Peyer's patch (tissue), 4 donors: ENCODE measurements at regions not wholly inside any gene's neighbourhood (a gene's known extent, or its start where the extent isn't known, plus 50 kb on each side); places are given as distances from the start of the nearest gene placed in this dataset.
"Not testable (repeated sequence)": the region's sequence is repeated elsewhere in the genome, so short reads cannot be mapped to it uniquely, and the experiment has no call there.

Experiments used
- DNase-seq, 3 donors: peaks; one replicate each; pipeline ENCODE4 v3.0.0-alpha.2; 2017 to 2019
- H3K27ac ChIP-seq, 4 donors: fragments of 200-600 bp; sonication (generic); one replicate each; pipeline ENCODE4 v1.5.1; 2016 to 2019
- H3K27me3 ChIP-seq, 2 donors: fragments of 200-600 bp; sonication (generic); one replicate each; pipeline ENCODE4 v1.5.1; 2019
- H3K36me3 ChIP-seq, 3 donors: fragments of 200-600 bp; sonication (generic); one replicate each; pipeline ENCODE4 v1.5.1; 2016 to 2019
- H3K4me1 ChIP-seq, 4 donors: fragments of 200-600 bp; sonication (generic); one replicate each; pipeline ENCODE4 v1.5.1; 2016 to 2019
- H3K4me3 ChIP-seq, 4 donors: fragments of 200-600 bp; sonication (generic); 1 replicate in 3 of 4; 2 replicates in 1 of 4; pipeline ENCODE4 v1.5.1; 2016 to 2019; ENCODE audit warnings: mild to moderate bottlenecking in 1 of 4
- H3K9me3 ChIP-seq, 4 donors: fragments of 200-600 bp; sonication (generic); one replicate each; pipeline ENCODE4 v1.5.1; 2016 to 2019; ENCODE audit warnings: mild to moderate bottlenecking in 1 of 4
- CTCF ChIP-seq, 6 experiments: fragments of 450-650 bp in 4 of 6; fragments of 200-600 bp in 2 of 6; sonication (generic) in 1 of 6; IDR thresholded peaks; one replicate each; pipeline ENCODE4 v1.5.1; 2017 to 2019; ENCODE audit warnings: antibody characterized with exemption in 6 of 6, mild to moderate bottlenecking in 3 of 6, moderate library complexity in 1 of 6
- POLR2A ChIP-seq, 2 donors: fragments of 450-650 bp; IDR thresholded peaks; one replicate each; pipeline ENCODE4 v1.5.1; 2017; ENCODE audit warnings: antibody characterized with exemption in 2 of 2, mild to moderate bottlenecking in 2 of 2, moderate library complexity in 2 of 2

- Histone ChIP-seq H3K4me1 (no peaks in the 10 kb centered on the region), H3K36me3 (no peaks in the 10 kb centered on the region), H3K9me3 (no peaks in the 10 kb centered on the region), H3K27me3 (no peaks in the 10 kb centered on the region), H3K4me3 (no peak overlapping the region), H3K27ac (no peak overlapping the region)
- no peak for DNase-seq
- TF ChIP-seq POLR2A (IDR thresholded peaks at IDR 0.05): no peak
Observed at GRCh38 chr2:61664190-61664589, 126.0 kb upstream of the XPO1 start.

GRCh38 chr2:61662990-61663389 is 124.8 kb upstream of the XPO1 start:
- no peak for DNase-seq
- TF ChIP-seq POLR2A (IDR thresholded peaks at IDR 0.05): no peak
- no peak for TF ChIP-seq CTCF (IDR thresholded peaks at IDR 0.05)
- no peaks in the 10 kb centered on the region for H3K9me3 ChIP-seq
- H3K4me1 ChIP-seq: no peaks in the 10 kb centered on the region
- H3K27me3 ChIP-seq: no peaks in the 10 kb centered on the region
- no peak overlapping the region for H3K4me3 ChIP-seq
- no peaks in the 10 kb centered on the region for H3K36me3 ChIP-seq
- H3K27ac ChIP-seq: no peak overlapping the region

GRCh38 chr2:61660511-61661388 is 122.6 kb upstream of the XPO1 start:
- no peak for DNase-seq
- Histone ChIP-seq H3K4me1 (no peaks in the 10 kb centered on the region), H3K9me3 (no peaks in the 10 kb centered on the region), H3K4me3 (no peak overlapping the region), H3K36me3 (no peaks in the 10 kb centered on the region), H3K27ac (no peak overlapping the region), H3K27me3 (no peaks in the 10 kb centered on the region)
- TF ChIP-seq CTCF (IDR thresholded peaks at IDR 0.05) (no peak), POLR2A (IDR thresholded peaks at IDR 0.05) (no peak)

- H3K36me3 ChIP-seq: no peaks in the 10 kb centered on the region
- peak in 4 of 6 experiments; percentile 47 to 69 (median 60) for TF ChIP-seq CTCF (IDR thresholded peaks at IDR 0.05)
- no peak for TF ChIP-seq POLR2A (IDR thresholded peaks at IDR 0.05)
- H3K4me1 ChIP-seq: no peaks in the 10 kb centered on the region
- H3K9me3 ChIP-seq: no peaks in the 10 kb centered on the region
- no peak overlapping the region for H3K4me3 ChIP-seq
- no peaks in the 10 kb centered on the region for H3K27me3 ChIP-seq
- no peak for DNase-seq
- peak overlapping the region in 1 of 4 donors; percentile 3 for H3K27ac ChIP-seq
Observed at GRCh38 chr2:61658841-61659780, 121.0 kb upstream of the XPO1 start.

GRCh38 chr2:61649946-61650345 is 111.8 kb upstream of the XPO1 start:
- H3K27ac ChIP-seq, H3K36me3 ChIP-seq, H3K4me1 ChIP-seq, H3K9me3 ChIP-seq, DNase-seq, H3K4me3 ChIP-seq, H3K27me3 ChIP-seq: not testable (repeated sequence)

GRCh38 chr2:61649021-61649420 is 110.9 kb upstream of the XPO1 start:
- Histone ChIP-seq H3K27ac (no peak overlapping the region), H3K27me3 (no peaks in the 10 kb centered on the region), H3K36me3 (no peaks in the 10 kb centered on the region), H3K4me3 (no peak overlapping the region), H3K9me3 (peaks cover 0 to 5% (median 0%) of the 10 kb centered on the region in 4 donors), H3K4me1 (no peaks in the 10 kb centered on the region)
- TF ChIP-seq CTCF (IDR thresholded peaks at IDR 0.05): no peak
- no peak for TF ChIP-seq POLR2A (IDR thresholded peaks at IDR 0.05)
- peak in 1 of 3 donors; percentile 7 for DNase-seq
